Vagina (tissue), 2 donors: ENCODE measurements at regions not wholly inside any gene's neighbourhood (a gene's known extent, or its start where the extent isn't known, plus 50 kb on each side); places are given as distances from the start of the nearest gene placed in this dataset.

Source experiments
- POLR2A ChIP-seq, 2 donors: fragments of 450-650 bp; IDR thresholded peaks; one replicate each; pipeline ENCODE4 v1.6.1; 2017; ENCODE audit warnings: antibody characterized with exemption in 2 of 2, mild to moderate bottlenecking in 2 of 2, moderate library complexity in 2 of 2
- POLR2AphosphoS5 ChIP-seq, 2 donors: sonication (generic); formaldehyde crosslinking; IDR thresholded peaks; one replicate each; pipeline ENCODE4 v1.9.0; 2017; ENCODE audit warnings: antibody characterized with exemption in 2 of 2, mild to moderate bottlenecking in 2 of 2, low read depth in 1 of 2; ENCODE audit not compliant: insufficient read depth in 1 of 2

DNA sequence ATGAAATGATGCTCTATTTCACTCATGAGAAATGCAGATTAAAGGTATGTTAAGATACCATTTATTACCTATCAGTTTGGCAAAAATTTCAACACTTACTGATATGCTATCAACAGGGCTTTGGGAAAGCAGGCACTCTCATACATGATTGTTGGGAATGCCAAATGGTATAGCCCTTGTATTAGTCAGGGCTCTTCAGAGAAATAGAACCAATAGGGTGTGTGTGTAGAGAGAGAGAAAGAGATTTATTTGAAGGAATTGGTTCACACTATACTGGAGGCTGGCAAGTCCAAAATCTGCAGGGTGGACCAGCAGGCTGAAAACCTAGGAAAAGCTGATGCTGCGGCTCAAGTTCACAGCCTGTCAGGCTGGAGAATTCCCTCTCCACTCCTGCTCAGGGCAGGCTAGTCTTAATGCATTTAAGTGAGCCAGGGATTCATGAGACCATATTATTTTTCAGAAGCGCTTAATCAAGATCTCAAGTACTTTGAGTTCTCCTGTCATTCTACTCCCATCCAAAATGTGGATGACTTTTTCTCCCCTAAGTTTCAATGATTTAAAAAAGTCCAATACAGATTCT is 72.4 kb downstream of the NHLRC3 start:
- no peak for TF ChIP-seq POLR2A (IDR thresholded peaks at IDR 0.05)
- no peak for TF ChIP-seq POLR2AphosphoS5 (IDR thresholded peaks at IDR 0.05; ENCODE audit: insufficient read depth in 1 of 2, low read depth in 1 of 2)
